H9 (cell line): ENCODE measurements at regions not wholly inside any gene's neighbourhood (a gene's known extent, or its start where the extent isn't known, plus 50 kb on each side); places are given as distances from the start of the nearest gene placed in this dataset.

ENCODE experiments used
- DNase-seq: peaks from one replicate; pipeline ENCODE4 v3.0.0-alpha.2; 2017
- H2AFZ ChIP-seq: one replicate; pipeline ENCODE4 v1.6.1; 2013; ENCODE audit warnings: mild to moderate bottlenecking, low read length, control low read depth, moderate library complexity
- H2AK5ac ChIP-seq: 2 replicates; pipeline ENCODE4 v1.6.1; 2013; ENCODE audit warnings: low read length, control low read depth, mixed read lengths; ENCODE audit not compliant: insufficient read length
- H2BK120ac ChIP-seq: one replicate; pipeline ENCODE4 v1.6.1; 2013; ENCODE audit warnings: low read depth, mild to moderate bottlenecking, low read length, control low read depth, inconsistent platforms; ENCODE audit not compliant: poor library complexity, severe bottlenecking
- H2BK12ac ChIP-seq: 2 replicates; pipeline ENCODE4 v1.6.1; 2013; ENCODE audit warnings: low read length, control low read depth, mixed read lengths, low read depth; ENCODE audit not compliant: insufficient read length
- H2BK15ac ChIP-seq: 2 replicates; pipeline ENCODE4 v1.6.1; 2013; ENCODE audit warnings: low read depth, low read length, control low read depth
- H2BK20ac ChIP-seq: one replicate; pipeline ENCODE4 v1.6.1; 2013; ENCODE audit warnings: low read depth, mild to moderate bottlenecking, low read length, control low read depth, inconsistent platforms; ENCODE audit not compliant: poor library complexity, severe bottlenecking
- H2BK5ac ChIP-seq: 2 replicates; pipeline ENCODE4 v1.6.1; 2013; ENCODE audit warnings: low read length, control low read depth, mixed read lengths; ENCODE audit not compliant: insufficient read length
- H3K14ac ChIP-seq: 2 replicates; pipeline ENCODE4 v1.6.1; 2013; ENCODE audit warnings: low read length, control low read depth; ENCODE audit not compliant: insufficient read depth
- H3K18ac ChIP-seq: 2 replicates; pipeline ENCODE4 v1.6.1; 2013; ENCODE audit warnings: low read depth, mild to moderate bottlenecking, mixed read lengths, low read length, control low read depth; ENCODE audit not compliant: insufficient read length
- H3K23ac ChIP-seq: 2 replicates; pipeline ENCODE4 v1.6.1; 2013; ENCODE audit warnings: low read length, control low read depth, mixed read lengths, low read depth; ENCODE audit not compliant: insufficient read length
- H3K23me2 ChIP-seq: 2 replicates; pipeline ENCODE4 v1.6.1; 2013; ENCODE audit warnings: low read depth, mild to moderate bottlenecking, mixed read lengths, low read length, control low read depth; ENCODE audit not compliant: insufficient read length, poor library complexity, severe bottlenecking
- H3K27ac ChIP-seq: 2 replicates; pipeline ENCODE4 v1.5.1; 2013; ENCODE audit warnings: low read length, control low read depth, mixed read lengths, low read depth; ENCODE audit not compliant: insufficient read length
- H3K27me3 ChIP-seq: 2 replicates; pipeline ENCODE4 v1.6.1; 2013; ENCODE audit warnings: low read length, control low read depth, inconsistent platforms; ENCODE audit not compliant: insufficient read depth
- H3K4ac ChIP-seq: 2 replicates; pipeline ENCODE4 v1.6.1; 2013; ENCODE audit warnings: low read depth, mild to moderate bottlenecking, control low read depth, inconsistent platforms, low read length, moderate library complexity
- H3K4me1 ChIP-seq: 2 replicates; pipeline ENCODE4 v1.6.1; 2013; ENCODE audit warnings: low read length, control low read depth, inconsistent platforms; ENCODE audit not compliant: insufficient read depth
- H3K4me2 ChIP-seq: 2 replicates; pipeline ENCODE4 v1.6.1; 2013; ENCODE audit warnings: low read length, control low read depth, mixed read lengths; ENCODE audit not compliant: insufficient read length, insufficient read depth
- H3K56ac ChIP-seq: 2 replicates; pipeline ENCODE4 v1.6.1; 2013; ENCODE audit warnings: low read depth, mild to moderate bottlenecking, mixed read lengths, low read length, control low read depth; ENCODE audit not compliant: insufficient read length
- H3K79me1 ChIP-seq: 2 replicates; pipeline ENCODE4 v1.6.1; 2013; ENCODE audit warnings: low read depth, mild to moderate bottlenecking, moderate library complexity, low read length, control low read depth, inconsistent platforms; ENCODE audit not compliant: insufficient read depth, poor library complexity, severe bottlenecking
- H3K79me2 ChIP-seq: 2 replicates; pipeline ENCODE4 v1.6.1; 2013; ENCODE audit warnings: low read length, control low read depth, inconsistent platforms; ENCODE audit not compliant: insufficient read depth
- H3K9ac ChIP-seq: 2 replicates; pipeline ENCODE4 v1.6.1; 2013; ENCODE audit warnings: low read length, control low read depth, mixed read lengths; ENCODE audit not compliant: insufficient read length; ENCODE audit errors: extremely low read depth
- H3K9me3 ChIP-seq: one replicate; pipeline ENCODE4 v1.6.1; 2013; ENCODE audit warnings: low read depth, low read length, inconsistent platforms; ENCODE audit not compliant: control insufficient read depth
- H3T11ph ChIP-seq: one replicate; pipeline ENCODE4 v1.6.1; 2013; ENCODE audit warnings: mild to moderate bottlenecking, low read length, control low read depth, inconsistent platforms
- H4K20me1 ChIP-seq: one replicate; pipeline ENCODE4 v1.6.1; 2013; ENCODE audit not compliant: control insufficient read depth, insufficient read length, insufficient read depth
- H4K5ac ChIP-seq: 2 replicates; pipeline ENCODE4 v1.6.1; 2013; ENCODE audit warnings: low read depth, mild to moderate bottlenecking, mixed read lengths, low read length, control low read depth; ENCODE audit not compliant: insufficient read length
- H4K8ac ChIP-seq: replicated peaks from 2 replicates; pipeline ENCODE4 v1.6.1; 2013; ENCODE audit warnings: low read length, control low read depth, mixed read lengths, low read depth; ENCODE audit not compliant: insufficient read length
- H4K91ac ChIP-seq: 2 replicates; pipeline ENCODE4 v1.6.1; 2013; ENCODE audit warnings: low read depth, mild to moderate bottlenecking, moderate library complexity, mixed read lengths, low read length, control low read depth; ENCODE audit not compliant: insufficient read length
- H3K27ac Mint-ChIP-seq, 3 experiments: 2 replicates in 2 of 3; 3 replicates in 1 of 3; pipeline ENCODE4 v1.8.0; 2020 to 2021; ENCODE audit warnings: mixed read lengths in 3 of 3, mild to moderate bottlenecking in 1 of 3, moderate library complexity in 1 of 3
- H3K27me3 Mint-ChIP-seq: 2 replicates; pipeline ENCODE4 v1.8.0; 2021; ENCODE audit warnings: low read depth, mild to moderate bottlenecking, moderate library complexity, mixed read lengths
- H3K36me3 Mint-ChIP-seq, 3 experiments: 2 replicates in 2 of 3; 3 replicates in 1 of 3; pipeline ENCODE4 v1.8.0; 2020 to 2021; ENCODE audit warnings: low read depth in 3 of 3, mixed read lengths in 3 of 3; ENCODE audit not compliant: insufficient read depth in 1 of 3
- H3K4me1 Mint-ChIP-seq, 2 experiments: 2 replicates each; pipeline ENCODE4 v1.8.0; 2020; ENCODE audit warnings: mixed read lengths in 2 of 2
- H3K4me3 Mint-ChIP-seq, 2 experiments: 2 replicates in 1 of 2; 3 replicates in 1 of 2; pipeline ENCODE4 v1.8.0; 2020 to 2021; ENCODE audit warnings: mild to moderate bottlenecking in 2 of 2, mixed read lengths in 2 of 2, moderate library complexity in 1 of 2
- H3K9me3 Mint-ChIP-seq, 2 experiments: 2 replicates in 1 of 2; 3 replicates in 1 of 2; pipeline ENCODE4 v1.8.0; 2020; ENCODE audit warnings: mild to moderate bottlenecking in 2 of 2, mixed read lengths in 2 of 2, moderate library complexity in 1 of 2
- CTCF ChIP-seq: fragments of 200-600 bp; sonication (generic); conservative IDR thresholded peaks from 3 replicates; pipeline ENCODE4 v1.8.0; 2021; ENCODE audit warnings: antibody characterized with exemption, mild to moderate bottlenecking
- WGBS: extraction: QIAGEN DNeasy Blood & Tissue Kit; methylation state at CpG from one replicate; pipeline ENCODE4 v1.1.7; 2013; ENCODE audit warnings: missing lambda C conversion rate, low lambda C conversion rate, mixed read lengths; ENCODE audit not compliant: insufficient read length; ENCODE audit errors: extremely low coverage; 5-methylcytosine and 5-hydroxymethylcytosine counted together

- no peaks in the 10 kb centered on the region for H3K9me3 ChIP-seq
- TF ChIP-seq CTCF = no peak
- no peak overlapping the region for H3K56ac ChIP-seq
- no peak overlapping the region for H2BK120ac ChIP-seq
- no peak overlapping the region for H2BK5ac ChIP-seq
- H3K36me3 Mint-ChIP-seq = no peaks in the 10 kb centered on the region
- H4K5ac ChIP-seq = no peak overlapping the region
- no peak overlapping the region for H4K8ac ChIP-seq
- H3K4ac ChIP-seq = no peak overlapping the region
- H3K4me2 ChIP-seq = no peak overlapping the region
- no peaks in the 10 kb centered on the region for H3K79me1 ChIP-seq
- H3K27me3 Mint-ChIP-seq = peaks cover 13% of the 10 kb centered on the region
- H4K20me1 ChIP-seq = no peaks in the 10 kb centered on the region
- H3K79me2 ChIP-seq = no peaks in the 10 kb centered on the region
- H3K23ac ChIP-seq = no peak overlapping the region
- H2BK12ac ChIP-seq = no peak overlapping the region
- no peak overlapping the region for H2AFZ ChIP-seq
- DNase-seq = no peak
- peaks cover 2% of the 10 kb centered on the region; the same call in 1 of the 2 replicates for H3K4me1 ChIP-seq
- no peak overlapping the region for H2AK5ac ChIP-seq
- no peaks in the 10 kb centered on the region for H3K9me3 Mint-ChIP-seq
- no peak overlapping the region for H2BK20ac ChIP-seq
- no peaks in the 10 kb centered on the region for H3K23me2 ChIP-seq
- H3K27ac ChIP-seq = no peak overlapping the region
- no peak overlapping the region for H3K9ac ChIP-seq
- H3K14ac ChIP-seq = no peak overlapping the region
- H3K4me3 Mint-ChIP-seq = no peak overlapping the region
- no peaks in the 10 kb centered on the region for H3K27me3 ChIP-seq
- H4K91ac ChIP-seq = no peak overlapping the region
- no peak overlapping the region for H2BK15ac ChIP-seq
- no peak overlapping the region for H3T11ph ChIP-seq
- WGBS = no CpG with 5 or more reads among the region's 11 CpGs
- H3K27ac Mint-ChIP-seq = no peak overlapping the region
- H3K4me1 Mint-ChIP-seq = peaks cover 6 to 7% of the 10 kb centered on the region in 2 experiments
- no peak overlapping the region for H3K18ac ChIP-seq
Observed at GRCh38 chr6:6516666-6517458, 71.7 kb upstream of the LY86 start.
